ENCODE measurements at regions not wholly inside any gene's neighbourhood (a gene's known extent, or its start where the extent isn't known, plus 50 kb on each side); places are given as distances from the start of the nearest gene placed in this dataset.
"Not testable (repeated sequence)": the region's sequence is repeated elsewhere in the genome, so short reads cannot be mapped to it uniquely, and the experiment has no call there.

DNA sequence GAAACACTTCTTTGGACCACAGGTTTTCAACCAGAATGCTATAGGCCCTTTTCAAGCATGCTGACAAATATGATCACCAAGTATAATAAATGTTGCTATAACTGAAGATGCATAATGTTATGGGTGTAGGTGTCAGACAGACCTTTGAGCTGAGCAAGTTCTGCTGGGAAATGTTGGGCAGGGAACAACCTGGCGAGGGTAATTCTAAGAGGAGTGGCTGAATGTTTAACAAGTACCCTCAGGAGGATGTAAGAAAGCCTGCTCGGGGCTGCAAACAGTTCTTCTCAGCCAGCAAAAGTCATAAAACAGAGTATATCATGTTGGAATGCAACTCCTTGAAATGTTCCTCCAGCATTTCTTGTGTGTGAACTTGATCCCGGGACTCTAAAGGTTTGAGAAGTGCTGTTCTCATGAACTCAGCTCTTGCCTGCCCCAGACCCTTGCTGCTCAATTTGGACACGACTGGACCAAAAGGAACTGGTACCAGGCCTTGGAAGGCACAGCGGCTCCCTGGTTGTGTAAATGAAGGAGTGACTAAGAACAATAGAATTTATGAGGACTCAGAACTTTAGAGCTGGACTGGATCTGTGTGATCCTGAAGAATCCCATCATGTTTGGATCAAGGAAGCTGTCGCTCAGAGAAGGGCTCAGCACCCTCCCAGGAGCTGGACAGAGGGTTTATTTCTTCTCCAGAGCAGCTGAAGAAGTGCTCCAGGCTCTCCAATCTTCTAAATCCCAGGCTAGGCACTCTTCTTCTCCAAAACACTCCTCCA is 143.2 kb upstream of the ANK3 start:
- WGBS, result 75% methylated on average over 6 of the region's 6 CpGs
- H3K4me1 ChIP-seq (ENCODE audit: control insufficient read depth, insufficient read depth, low read length), result no peaks in the 10 kb centered on the region
- H3K27me3 ChIP-seq (ENCODE audit: control insufficient read depth, insufficient read depth), result no peaks in the 10 kb centered on the region
- intact Hi-C loops (cut with DNase I), result no loop called here
- no peaks in the 10 kb centered on the region for H3K9me3 ChIP-seq (ENCODE audit: control insufficient read depth, low read length)
- no peak overlapping the region for H3K27ac ChIP-seq (ENCODE audit: low read length)
- DNase-seq, result peak in 1 of 3 donors; percentile 20
- H3K4me3 ChIP-seq (ENCODE audit: low read length), result no peak overlapping the region
- no peak for ATAC-seq

DNA sequence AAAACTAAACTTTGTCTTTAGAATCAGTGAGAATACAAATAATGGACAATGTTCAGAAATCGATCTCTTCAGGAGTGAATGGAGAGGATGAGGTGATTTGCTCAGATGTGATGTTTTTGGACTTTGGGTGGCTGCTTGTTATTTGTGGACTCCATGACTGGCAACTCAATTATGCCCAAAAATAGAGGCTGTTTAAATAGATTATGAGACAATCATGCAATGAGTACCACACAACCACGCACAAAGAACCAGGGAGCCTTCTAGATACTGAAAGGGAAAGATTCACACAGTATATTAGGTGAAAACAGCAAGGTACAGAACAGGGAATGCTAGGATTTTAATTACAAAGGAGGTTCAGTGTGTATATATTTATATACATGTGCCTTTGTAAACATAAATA is 141.3 kb upstream of the ANK3 start:
- no peaks in the 10 kb centered on the region for H3K4me1 ChIP-seq (ENCODE audit: control insufficient read depth, insufficient read depth, low read length)
- WGBS, result 79% methylated on average over 2 of the region's 2 CpGs
- no peak overlapping the region for H3K27ac ChIP-seq (ENCODE audit: low read length)
- ATAC-seq (no peak), DNase-seq (no peak)
- no peaks in the 10 kb centered on the region for H3K9me3 ChIP-seq (ENCODE audit: control insufficient read depth, low read length)
- no peaks in the 10 kb centered on the region for H3K27me3 ChIP-seq (ENCODE audit: control insufficient read depth, insufficient read depth)
- intact Hi-C loops (cut with DNase I), result no loop called here
- H3K4me3 ChIP-seq (ENCODE audit: low read length), result no peak overlapping the region

DNA sequence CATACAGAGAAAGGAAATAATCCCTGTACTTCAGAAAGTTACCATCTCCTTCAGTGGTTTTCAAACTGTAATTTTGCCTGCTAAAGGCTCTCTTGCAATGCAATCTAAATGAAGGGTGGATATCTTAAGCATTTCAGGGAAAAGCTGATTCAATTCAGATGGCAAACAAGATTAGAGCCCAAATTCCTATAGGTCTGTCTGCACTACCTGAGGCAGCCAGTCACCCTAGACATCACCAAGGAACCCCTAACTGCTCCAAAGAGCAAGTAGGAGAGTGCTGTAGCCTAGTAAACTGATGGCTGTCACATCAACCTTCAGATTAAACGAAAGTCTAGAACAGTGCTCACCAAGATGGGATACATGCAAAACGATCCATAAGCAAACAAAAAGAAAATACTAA is 138.0 kb upstream of the ANK3 start:
- Histone ChIP-seq H3K4me3 (ENCODE audit: low read length) (no peak overlapping the region), H3K4me1 (ENCODE audit: control insufficient read depth, insufficient read depth, low read length) (no peaks in the 10 kb centered on the region), H3K27me3 (ENCODE audit: control insufficient read depth, insufficient read depth) (no peaks in the 10 kb centered on the region), H3K27ac (ENCODE audit: low read length) (no peak overlapping the region), H3K9me3 (ENCODE audit: control insufficient read depth, low read length) (no peaks in the 10 kb centered on the region)
- ATAC-seq, result no peak
- no peak for DNase-seq
- 93% methylated on average over 2 of the region's 2 CpGs for WGBS
- intact Hi-C loops (cut with DNase I), result no loop called here

DNA sequence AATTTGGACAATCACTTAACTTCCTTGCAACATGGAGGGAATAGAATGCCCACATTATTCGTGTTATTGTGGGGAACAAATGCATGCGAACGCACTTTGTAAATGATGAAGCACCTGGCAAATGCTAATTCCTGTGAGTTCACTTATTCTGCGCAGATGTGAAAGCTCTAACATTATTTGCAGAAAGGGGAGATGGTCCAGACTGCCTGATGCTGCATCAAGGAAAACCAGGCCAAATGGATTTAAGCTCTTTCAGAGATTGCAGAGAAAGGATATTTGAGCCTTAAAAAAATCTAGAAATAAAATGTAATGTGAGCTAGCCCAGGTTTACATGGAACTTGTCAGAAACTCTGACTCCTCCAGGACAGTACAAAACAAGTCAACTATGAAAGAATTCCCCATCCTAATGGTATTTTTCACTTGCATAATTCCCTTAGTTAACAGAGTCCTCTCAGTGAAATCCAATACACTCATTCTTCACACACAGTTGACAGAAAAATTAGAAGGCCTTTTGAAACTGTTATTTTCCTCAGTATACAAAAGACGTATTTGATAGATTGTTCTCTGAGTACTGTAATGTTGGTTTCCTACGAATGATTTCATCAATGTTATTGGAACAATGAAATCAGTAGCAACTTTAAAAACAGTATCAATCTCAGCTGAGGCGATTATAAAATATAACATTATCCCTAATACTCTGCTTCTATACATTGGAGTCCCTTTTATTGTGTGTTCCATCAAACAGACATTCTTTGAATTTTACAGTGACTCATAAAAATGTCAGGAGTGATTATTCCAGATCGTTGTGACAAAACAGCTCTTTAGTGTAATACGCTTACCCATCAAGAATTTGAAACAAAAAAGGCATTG is 136.3 kb upstream of the ANK3 start:
- intact Hi-C loops (cut with DNase I), result no loop called here
- no peak for DNase-seq
- Histone ChIP-seq H3K27ac (ENCODE audit: low read length) (no peak overlapping the region), H3K9me3 (ENCODE audit: control insufficient read depth, low read length) (no peaks in the 10 kb centered on the region), H3K27me3 (ENCODE audit: control insufficient read depth, insufficient read depth) (no peaks in the 10 kb centered on the region), H3K4me3 (ENCODE audit: low read length) (no peak overlapping the region), H3K4me1 (ENCODE audit: control insufficient read depth, insufficient read depth, low read length) (no peaks in the 10 kb centered on the region)
- 73% methylated on average over 9 of the region's 9 CpGs for WGBS
- no peak for ATAC-seq

DNA sequence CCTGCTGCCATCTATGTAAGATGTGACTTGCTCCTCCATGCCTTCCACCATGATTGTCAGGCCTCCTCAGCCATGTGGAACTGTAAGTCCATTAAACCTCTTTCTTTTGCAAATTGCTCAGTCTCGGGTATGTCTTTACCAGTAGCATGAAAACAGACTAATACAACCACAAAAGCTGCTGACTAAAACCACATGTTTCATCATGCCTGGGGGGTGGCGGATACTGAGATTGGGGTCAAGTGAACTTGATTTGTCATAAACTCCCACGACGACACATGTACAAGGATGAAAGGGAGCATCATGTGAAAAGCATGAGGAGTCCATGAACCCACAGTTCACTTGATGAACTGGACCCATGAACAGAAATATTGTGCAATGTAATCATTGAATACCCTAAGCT is 134.9 kb upstream of the ANK3 start:
- intact Hi-C loops (cut with DNase I), result no loop called here
- Histone ChIP-seq H3K27me3 (ENCODE audit: control insufficient read depth, insufficient read depth) (no peaks in the 10 kb centered on the region), H3K27ac (ENCODE audit: low read length) (no peak overlapping the region), H3K4me3 (ENCODE audit: low read length) (no peak overlapping the region), H3K4me1 (ENCODE audit: control insufficient read depth, insufficient read depth, low read length) (no peaks in the 10 kb centered on the region), H3K9me3 (ENCODE audit: control insufficient read depth, low read length) (no peaks in the 10 kb centered on the region)
- no peak for ATAC-seq
- 94% methylated on average over 4 of the region's 4 CpGs for WGBS
- no peak for DNase-seq

DNA sequence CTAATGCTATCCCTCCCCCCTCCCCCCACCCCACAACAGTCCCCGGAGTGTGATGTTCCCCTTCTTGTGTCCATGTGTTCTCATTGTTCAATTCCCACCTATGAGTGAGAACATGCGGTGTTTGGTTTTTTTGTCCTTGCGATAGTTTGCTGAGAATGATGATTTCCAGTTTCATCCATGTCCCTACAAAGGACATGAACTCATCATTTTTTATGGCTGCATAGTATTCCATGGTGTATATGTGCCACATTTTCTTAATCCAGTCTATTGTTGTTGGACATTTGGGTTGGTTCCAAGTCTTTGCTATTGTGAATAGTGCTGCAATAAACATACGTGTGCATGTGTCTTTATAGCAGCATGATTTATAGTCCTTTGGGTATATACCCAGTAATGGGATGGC is 133.7 kb upstream of the ANK3 start:
- intact Hi-C loops (cut with DNase I); H3K27ac ChIP-seq (ENCODE audit: low read length); H3K27me3 ChIP-seq (ENCODE audit: control insufficient read depth, insufficient read depth); H3K4me3 ChIP-seq (ENCODE audit: low read length); DNase-seq; H3K4me1 ChIP-seq (ENCODE audit: control insufficient read depth, insufficient read depth, low read length); ATAC-seq; H3K9me3 ChIP-seq (ENCODE audit: control insufficient read depth, low read length): not testable (repeated sequence)
- 82% methylated on average over 2 of the region's 4 CpGs for WGBS

DNA sequence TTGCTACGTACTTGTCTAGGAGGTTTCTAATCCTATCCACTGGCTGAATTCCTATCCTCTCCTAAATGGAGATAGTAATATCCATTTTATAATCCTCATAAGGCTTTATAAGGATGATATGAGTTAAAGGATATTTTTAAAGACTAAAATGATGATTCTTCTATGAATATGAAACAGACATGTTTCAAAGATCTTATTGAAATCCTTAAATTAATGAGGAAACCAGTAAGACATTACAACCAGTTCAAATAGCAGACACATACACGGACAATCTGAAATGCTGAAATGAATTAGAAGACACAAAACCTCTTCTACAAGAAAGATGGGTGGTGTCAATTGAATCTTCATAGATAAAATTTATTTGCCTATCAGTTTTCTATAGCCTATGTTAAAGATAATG is 132.9 kb upstream of the ANK3 start:
- no peak for DNase-seq
- H3K9me3 ChIP-seq (ENCODE audit: control insufficient read depth, low read length), result no peaks in the 10 kb centered on the region
- intact Hi-C loops (cut with DNase I), result no loop called here
- 77% methylated on average over 2 of the region's 2 CpGs for WGBS
- H3K4me3 ChIP-seq (ENCODE audit: low read length), result no peak overlapping the region
- no peaks in the 10 kb centered on the region for H3K4me1 ChIP-seq (ENCODE audit: control insufficient read depth, insufficient read depth, low read length)
- H3K27ac ChIP-seq (ENCODE audit: low read length), result no peak overlapping the region
- no peak for ATAC-seq
- no peaks in the 10 kb centered on the region for H3K27me3 ChIP-seq (ENCODE audit: control insufficient read depth, insufficient read depth)

DNA sequence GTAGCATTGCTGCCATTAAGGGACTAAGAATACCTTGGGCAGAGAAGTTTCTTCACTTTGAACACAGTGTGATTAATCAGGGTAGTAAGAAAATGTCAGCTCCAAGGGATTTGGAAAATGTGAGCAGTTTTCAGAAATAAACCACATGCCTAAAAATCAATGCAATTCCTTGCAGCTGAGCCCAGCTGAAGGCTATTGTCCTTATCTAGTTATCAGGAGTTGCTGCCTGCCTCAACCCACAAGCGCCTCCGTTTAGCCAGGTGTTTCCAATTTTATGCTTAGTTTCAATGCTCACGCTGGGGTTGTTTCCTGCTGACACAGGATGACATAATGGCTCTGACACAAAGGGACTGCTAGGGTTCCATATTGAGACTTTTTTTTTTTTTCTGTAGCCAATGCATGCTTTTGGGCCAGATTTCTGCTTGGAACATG is 132.3 kb upstream of the ANK3 start:
- no peak for DNase-seq
- ATAC-seq, result no peak
- intact Hi-C loops (cut with DNase I), result no loop called here
- 33% methylated on average over 3 of the region's 3 CpGs for WGBS
- H3K4me3 ChIP-seq (ENCODE audit: low read length), result no peak overlapping the region
- H3K4me1 ChIP-seq (ENCODE audit: control insufficient read depth, insufficient read depth, low read length), result no peaks in the 10 kb centered on the region
- H3K9me3 ChIP-seq (ENCODE audit: control insufficient read depth, low read length), result no peaks in the 10 kb centered on the region
- no peak overlapping the region for H3K27ac ChIP-seq (ENCODE audit: low read length)
- H3K27me3 ChIP-seq (ENCODE audit: control insufficient read depth, insufficient read depth), result no peaks in the 10 kb centered on the region

DNA sequence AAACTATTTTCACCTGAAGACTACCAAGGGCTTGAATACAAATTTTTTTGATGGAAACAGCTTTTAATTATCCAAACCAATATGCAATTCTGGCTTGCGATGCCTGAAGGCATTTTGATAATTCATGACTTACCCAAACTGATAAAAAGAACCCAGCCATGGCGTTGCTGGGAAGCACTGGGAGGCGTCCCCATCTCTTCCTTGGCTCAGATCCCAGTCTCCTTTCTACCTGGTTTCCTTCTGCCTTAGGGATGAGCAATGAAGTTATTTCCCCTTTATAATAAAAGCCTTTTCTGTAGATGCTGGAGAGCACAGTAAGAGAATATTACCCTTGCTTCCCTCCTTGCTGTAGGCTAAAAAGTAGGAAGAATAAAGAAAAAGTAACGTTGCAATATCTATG is 129.1 kb upstream of the ANK3 start:
- intact Hi-C loops (cut with DNase I), result no loop called here
- no peak for ATAC-seq
- no peaks in the 10 kb centered on the region for H3K4me1 ChIP-seq (ENCODE audit: control insufficient read depth, insufficient read depth, low read length)
- H3K27ac ChIP-seq (ENCODE audit: low read length), result no peak overlapping the region
- no peaks in the 10 kb centered on the region for H3K9me3 ChIP-seq (ENCODE audit: control insufficient read depth, low read length)
- DNase-seq, result no peak
- H3K4me3 ChIP-seq (ENCODE audit: low read length), result no peak overlapping the region
- 67% methylated on average over 4 of the region's 4 CpGs for WGBS
- no peaks in the 10 kb centered on the region for H3K27me3 ChIP-seq (ENCODE audit: control insufficient read depth, insufficient read depth)

DNA sequence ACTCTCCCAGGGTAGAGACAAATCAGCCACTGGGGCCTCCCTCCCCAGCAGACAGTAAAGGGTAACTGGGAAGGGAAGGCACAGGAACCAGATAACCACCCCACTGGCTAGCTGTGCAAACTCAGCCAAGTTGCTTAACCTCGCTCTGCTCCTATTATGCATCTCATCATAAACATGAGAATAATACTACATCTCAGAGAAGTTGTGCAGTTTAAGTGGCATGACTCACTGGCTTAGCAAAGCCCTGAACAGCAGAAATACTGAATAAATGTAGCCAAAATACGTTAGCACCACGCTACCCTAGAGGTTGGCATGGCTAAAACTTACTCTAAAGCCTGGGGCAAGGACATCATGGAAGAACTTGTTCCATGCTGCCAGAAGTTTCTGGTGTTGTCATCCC is 128.1 kb upstream of the ANK3 start:
- Histone ChIP-seq H3K4me1 (ENCODE audit: control insufficient read depth, insufficient read depth, low read length) (no peaks in the 10 kb centered on the region), H3K27ac (ENCODE audit: low read length) (no peak overlapping the region), H3K27me3 (ENCODE audit: control insufficient read depth, insufficient read depth) (no peaks in the 10 kb centered on the region), H3K4me3 (ENCODE audit: low read length) (no peak overlapping the region), H3K9me3 (ENCODE audit: control insufficient read depth, low read length) (no peaks in the 10 kb centered on the region)
- intact Hi-C loops (cut with DNase I), result no loop called here
- ATAC-seq (no peak), DNase-seq (no peak)
- WGBS, result 85% methylated on average over 3 of the region's 3 CpGs

DNA sequence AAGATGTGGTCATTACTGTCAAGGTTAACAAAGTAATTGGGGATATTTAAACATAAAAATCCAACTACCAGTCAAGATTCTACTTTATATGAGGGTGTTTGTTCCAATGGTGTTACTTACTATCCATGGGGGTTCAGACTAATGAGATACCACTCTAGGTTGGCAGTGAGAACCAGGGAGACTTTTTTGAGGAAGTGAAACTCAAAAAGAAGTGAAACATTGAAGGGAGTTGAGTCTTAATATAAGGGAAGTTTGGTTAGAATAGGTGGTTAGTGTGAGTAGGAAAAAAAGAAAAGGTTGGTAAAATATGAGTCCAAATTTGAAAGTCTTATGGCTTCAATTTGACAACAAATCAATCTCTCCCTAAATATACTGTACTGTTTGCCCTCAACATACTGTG is 123.6 kb upstream of the ANK3 start:
- intact Hi-C loops (cut with DNase I), result no loop called here
- Histone ChIP-seq H3K27ac (ENCODE audit: low read length) (no peak overlapping the region), H3K4me3 (ENCODE audit: low read length) (no peak overlapping the region), H3K27me3 (ENCODE audit: control insufficient read depth, insufficient read depth) (no peaks in the 10 kb centered on the region), H3K9me3 (ENCODE audit: control insufficient read depth, low read length) (no peaks in the 10 kb centered on the region), H3K4me1 (ENCODE audit: control insufficient read depth, insufficient read depth, low read length) (peaks cover under 1% of the 10 kb centered on the region)
- ATAC-seq (no peak), DNase-seq (no peak)
